G401.6 (cell line): ENCODE measurements at regions not wholly inside any gene's neighbourhood (a gene's known extent, or its start where the extent isn't known, plus 50 kb on each side); places are given as distances from the start of the nearest gene placed in this dataset.

Experiments used
- FAIRE-seq: peaks from 2 replicates; lab custom pipeline; 2012; peaks lifted over from hg19 to GRCh38; lab: Jason Lieb, UNC

- no peak for FAIRE-seq
Measured at GRCh38 chr13:65881561-65882155, 1348.5 kb downstream of the PCDH9 start.

DNA sequence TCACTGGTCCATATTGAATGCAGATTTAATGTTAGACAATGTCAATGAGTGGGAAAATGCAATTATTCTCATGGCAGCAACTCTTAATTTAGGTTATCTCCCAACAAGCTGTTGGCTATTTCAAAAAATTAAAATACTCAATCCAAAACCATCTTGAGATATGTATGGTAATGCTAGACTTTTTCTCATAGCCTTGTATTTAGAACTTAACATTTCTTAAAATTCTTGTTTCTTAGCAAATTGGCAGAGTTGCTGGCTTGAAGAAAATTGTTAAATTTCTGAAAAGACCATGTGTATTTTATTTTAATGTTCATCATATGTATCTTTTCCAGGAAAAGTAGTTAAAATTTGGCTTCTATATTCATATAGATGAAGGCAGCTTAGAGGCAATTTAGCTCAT, 1355.1 kb downstream of the PCDH9 start:
- no peak for FAIRE-seq

GRCh38 chr13:65872448-65872847, 1357.7 kb downstream of the PCDH9 start:
- no peak for FAIRE-seq

GRCh38 chr13:65868884-65869283, 1361.3 kb downstream of the PCDH9 start:
- no peak for FAIRE-seq

DNA sequence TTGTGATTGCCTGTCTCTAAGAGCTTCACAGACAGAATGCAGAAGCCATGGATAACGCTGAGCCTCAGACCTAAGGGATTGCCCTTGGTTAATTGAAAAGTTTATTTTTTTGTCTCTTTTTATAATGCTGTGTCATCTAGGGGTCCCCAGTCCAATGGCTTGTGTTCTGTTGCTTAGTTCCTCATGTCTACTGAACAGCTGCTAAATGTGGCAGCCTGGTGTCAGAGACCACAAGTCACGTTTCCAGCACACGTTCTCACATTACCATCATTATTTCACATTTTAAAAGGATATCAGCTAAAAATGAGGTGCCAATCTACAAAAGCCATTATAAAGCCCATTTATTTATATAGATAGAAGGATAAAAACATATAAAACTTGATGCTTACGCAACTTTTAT, 1362.0 kb downstream of the PCDH9 start:
- FAIRE-seq = no peak

GRCh38 chr13:65866138-65866537, 1364.0 kb downstream of the PCDH9 start:
- FAIRE-seq = no peak

- FAIRE-seq = no peak
Measured at GRCh38 chr13:65865206-65865605, 1364.9 kb downstream of the PCDH9 start.

DNA sequence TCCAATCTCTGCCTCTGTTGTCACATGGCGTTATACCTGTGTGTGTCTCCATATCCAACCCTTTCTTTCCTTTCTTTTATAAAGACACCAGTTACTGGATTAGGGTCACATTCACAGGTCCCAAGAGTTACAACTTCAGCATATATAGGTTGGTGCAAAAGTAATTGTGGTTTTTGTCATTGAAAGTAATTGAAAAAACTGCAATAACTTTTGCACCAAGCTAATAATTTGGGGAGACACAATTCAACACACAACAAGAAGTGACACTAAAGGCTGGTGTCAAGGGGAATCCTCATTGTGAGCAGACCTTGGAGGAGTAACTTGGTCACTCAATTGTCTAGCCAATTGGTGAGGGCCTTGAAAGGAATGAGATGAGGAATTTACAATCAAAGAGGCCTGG, 1366.1 kb downstream of the PCDH9 start:
- FAIRE-seq = no peak

DNA sequence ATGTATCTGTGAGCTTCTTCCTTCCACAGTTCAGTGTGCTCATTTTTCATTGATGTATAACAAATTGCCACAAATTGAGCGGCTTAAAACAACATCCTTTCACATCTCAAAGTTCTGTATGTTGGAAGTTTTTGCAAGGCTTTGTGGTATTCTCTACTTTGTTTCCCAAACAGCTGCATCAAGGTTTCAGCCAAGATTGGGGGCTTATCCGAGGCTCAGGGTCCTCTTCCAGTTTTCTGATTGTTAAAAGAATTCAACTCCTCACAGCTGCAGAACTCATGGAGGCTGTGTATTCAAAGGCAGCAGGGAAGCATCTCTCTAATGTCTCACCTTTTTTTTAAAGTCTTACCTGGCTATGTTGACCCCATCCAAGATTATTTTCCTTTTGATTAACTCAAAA, 1369.8 kb downstream of the PCDH9 start:
- no peak for FAIRE-seq

DNA sequence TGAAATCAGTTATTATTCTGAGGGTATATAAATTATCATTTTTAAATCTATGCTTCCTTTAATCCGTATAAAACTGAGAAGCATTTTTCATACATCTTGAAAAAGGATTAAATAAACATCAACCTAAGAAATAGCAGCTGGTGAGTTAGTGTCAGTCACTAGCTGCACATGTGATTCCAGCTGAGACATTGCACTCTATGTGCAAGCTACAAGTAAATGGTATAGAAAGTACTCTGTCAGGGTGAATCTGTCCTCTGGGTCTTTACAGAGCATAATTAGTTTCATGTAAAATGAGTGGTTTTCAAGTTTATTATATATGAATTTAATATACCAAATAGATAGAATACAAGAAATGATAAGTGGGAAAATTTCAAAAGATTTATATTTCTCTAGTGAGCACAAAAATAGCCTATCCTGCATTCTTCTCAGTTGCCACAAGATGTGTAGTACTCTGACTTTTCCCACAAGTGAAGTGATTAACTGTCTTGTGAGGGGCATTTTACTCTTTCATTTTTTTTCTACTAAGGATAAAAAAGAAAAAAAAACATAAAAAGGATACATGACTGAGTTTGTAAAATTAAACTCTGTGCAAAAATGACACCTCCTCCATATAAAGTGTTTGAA, 1372.1 kb downstream of the PCDH9 start:
- no peak for FAIRE-seq

- FAIRE-seq = no peak
Measured at GRCh38 chr13:65856431-65856830, 1373.7 kb downstream of the PCDH9 start.

DNA sequence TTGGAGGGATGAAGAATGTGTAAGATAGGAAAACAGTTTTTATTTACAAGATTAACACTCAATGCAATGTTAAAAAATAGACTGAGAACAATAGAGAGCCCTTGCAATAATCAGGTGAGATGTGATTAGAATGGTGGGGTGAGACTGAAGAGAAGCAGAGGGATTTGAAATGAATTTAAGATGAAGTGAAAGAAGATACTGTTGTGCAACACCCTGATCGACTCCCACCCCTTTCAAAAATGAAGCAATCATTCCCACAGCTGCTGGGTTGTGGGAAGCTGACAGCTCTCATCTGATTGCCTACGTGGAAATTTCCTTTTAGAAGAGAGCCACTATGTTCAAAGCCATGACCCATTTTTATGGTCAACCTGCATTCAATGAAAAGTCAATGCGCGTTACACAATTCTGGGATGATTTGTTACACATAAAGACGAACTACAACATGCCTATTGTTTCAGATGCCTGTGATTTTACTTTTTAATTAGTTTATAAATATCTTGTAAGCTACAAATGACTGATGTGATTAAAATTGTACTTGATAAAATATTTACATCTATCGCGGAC, 1374.8 kb downstream of the PCDH9 start:
- FAIRE-seq = no peak

- no peak for FAIRE-seq
Measured at GRCh38 chr13:65854431-65854830, 1375.7 kb downstream of the PCDH9 start.

- FAIRE-seq = no peak
Measured at GRCh38 chr13:65844266-65844841, 1385.8 kb downstream of the PCDH9 start.

DNA sequence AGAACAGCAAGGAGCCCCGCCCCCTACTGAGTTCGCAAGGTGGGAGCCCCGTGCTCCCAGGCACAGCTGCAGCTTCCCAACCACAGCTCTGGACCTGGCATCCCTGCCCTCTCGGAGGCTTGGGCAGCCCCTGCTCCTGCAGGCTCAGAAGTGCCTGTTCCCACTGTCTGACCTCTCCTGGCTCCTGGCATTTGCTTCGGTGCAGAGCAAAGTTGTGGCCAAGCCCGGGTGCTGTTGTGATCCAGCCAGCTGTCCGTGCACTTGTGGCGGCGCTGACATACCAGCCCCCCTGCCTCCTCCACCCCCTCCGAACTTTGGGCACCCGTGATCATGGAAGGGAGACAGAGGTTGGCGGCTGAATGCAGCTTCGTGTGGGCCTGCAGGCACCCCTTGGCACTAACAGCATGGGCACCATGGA, 1386.8 kb downstream of the PCDH9 start:
- no peak for FAIRE-seq

DNA sequence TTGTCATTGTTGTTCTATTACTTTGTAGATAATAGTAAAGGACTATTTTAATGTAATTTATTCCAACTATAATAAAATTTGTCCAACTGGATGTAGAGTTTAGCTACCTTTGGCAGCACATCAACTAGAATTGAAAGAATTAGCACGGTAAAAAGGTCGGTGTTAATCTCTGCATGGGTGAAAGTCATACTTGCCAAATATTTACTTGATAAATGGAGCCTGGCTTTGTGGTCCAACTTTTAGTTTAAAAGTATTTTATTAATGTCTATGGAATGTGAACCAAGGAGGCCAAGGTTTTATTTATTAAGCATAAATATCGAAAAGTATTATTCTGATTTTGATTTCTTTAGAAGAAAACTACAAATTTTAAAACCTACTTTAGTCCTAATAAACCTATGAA, 1389.0 kb downstream of the PCDH9 start:
- no peak for FAIRE-seq

DNA sequence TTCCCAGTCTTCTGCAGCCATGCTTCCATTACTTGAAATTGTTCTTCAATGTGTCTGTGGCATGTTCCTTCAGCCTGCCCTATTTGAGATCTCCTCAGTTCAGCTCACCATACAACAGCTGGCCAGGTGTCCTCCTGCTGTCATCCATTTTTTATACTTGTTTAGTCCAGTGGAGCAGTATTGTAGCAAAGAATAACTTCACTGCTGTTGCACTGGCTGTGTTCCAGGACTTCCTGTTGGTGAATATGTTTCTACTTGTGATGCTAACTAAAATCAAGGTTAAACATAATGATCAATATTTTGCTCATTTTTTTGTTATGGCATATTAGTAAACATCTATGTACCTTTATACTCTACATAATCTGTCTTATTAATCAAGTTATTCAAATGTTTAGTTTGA, 1394.1 kb downstream of the PCDH9 start:
- FAIRE-seq = no peak

GRCh38 chr13:65834897-65835296, 1395.2 kb downstream of the PCDH9 start:
- FAIRE-seq = no peak

DNA sequence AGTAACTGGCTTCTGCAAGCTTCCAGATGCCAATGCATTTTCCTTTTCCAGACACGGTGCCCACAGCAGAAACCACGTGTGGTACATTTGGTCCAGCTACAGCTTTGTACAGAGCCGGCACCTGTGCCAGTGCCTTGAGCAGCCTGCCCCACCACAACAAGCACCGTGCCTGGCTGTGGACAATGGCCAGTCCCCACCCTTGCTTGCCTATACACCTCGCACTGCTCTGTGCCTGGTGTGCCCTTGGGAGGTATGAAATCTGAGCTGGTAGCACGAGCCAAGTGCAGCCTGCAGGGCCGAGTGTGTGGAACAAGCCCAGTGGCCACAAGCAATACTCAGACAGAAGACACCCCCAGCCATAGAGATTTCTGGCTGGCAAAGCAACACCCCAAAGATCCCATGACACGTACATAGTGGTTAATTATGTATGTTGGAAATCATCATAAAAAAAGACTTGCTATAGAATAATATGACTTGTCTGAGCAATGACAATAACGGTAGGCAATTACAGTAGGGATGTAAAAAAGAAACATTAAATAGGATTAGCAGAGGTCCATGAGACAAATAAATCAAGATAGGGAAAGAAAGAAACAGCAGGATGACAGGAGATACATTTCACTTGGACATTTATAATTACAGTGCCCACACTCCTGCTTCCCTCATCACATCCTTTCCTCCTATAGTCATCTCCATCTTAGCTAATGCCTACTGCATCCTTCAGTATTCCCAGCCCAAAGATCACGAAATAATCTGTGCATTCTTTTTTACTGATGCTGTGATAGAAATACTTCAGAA, 1399.5 kb downstream of the PCDH9 start:
- no peak for FAIRE-seq

- no peak for FAIRE-seq
Measured at GRCh38 chr13:65829241-65830008, 1400.7 kb downstream of the PCDH9 start.

GRCh38 chr13:65826657-65827056, 1403.5 kb downstream of the PCDH9 start:
- FAIRE-seq = no peak

DNA sequence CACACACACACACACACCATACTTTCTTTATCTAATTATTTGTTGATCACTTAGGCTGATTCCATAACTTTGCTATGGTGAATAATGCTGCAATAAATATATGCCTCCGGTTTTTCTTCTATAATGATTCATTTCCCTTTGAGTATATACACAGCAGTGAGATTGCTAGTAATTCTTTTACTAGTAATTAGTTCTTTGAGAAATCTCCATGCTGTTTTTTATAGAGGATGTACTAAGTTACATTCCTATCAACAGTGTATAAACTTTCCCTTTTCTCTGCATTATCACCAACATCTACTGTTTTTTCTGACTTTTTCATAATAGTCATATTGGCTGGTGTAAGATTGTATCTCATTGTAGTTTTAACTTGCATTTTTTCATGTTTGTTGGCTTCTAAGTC, 1405.1 kb downstream of the PCDH9 start:
- FAIRE-seq = no peak
